ENCODE measurements at regions not wholly inside any gene's neighbourhood (a gene's known extent, or its start where the extent isn't known, plus 50 kb on each side); places are given as distances from the start of the nearest gene placed in this dataset.
"Not testable (repeated sequence)": the region's sequence is repeated elsewhere in the genome, so short reads cannot be mapped to it uniquely, and the experiment has no call there.

GRCh38 chr15:93362203-93362602 is 273.2 kb upstream of the RGMA start:
- peak; percentile 78 for DNase-seq (ENCODE audit: low read depth, low spot score)

- no peak for DNase-seq (ENCODE audit: low read depth, low spot score)
Measured at GRCh38 chr15:93361703-93362102, 272.7 kb upstream of the RGMA start.

GRCh38 chr15:93360976-93361375 is 272.0 kb upstream of the RGMA start:
- DNase-seq (ENCODE audit: low read depth, low spot score) = no peak

GRCh38 chr15:93360318-93360717 is 271.3 kb upstream of the RGMA start:
- no peak for DNase-seq (ENCODE audit: low read depth, low spot score)

GRCh38 chr15:93359425-93360131 is 270.6 kb upstream of the RGMA start:
- DNase-seq (ENCODE audit: low read depth, low spot score) = peak; percentile 53

- DNase-seq (ENCODE audit: low read depth, low spot score) = no peak
Measured at GRCh38 chr15:93359060-93359408, 270.0 kb upstream of the RGMA start.

GRCh38 chr15:93358166-93359059 is 269.4 kb upstream of the RGMA start:
- DNase-seq (ENCODE audit: low read depth, low spot score) = peak; percentile 43

- DNase-seq (ENCODE audit: low read depth, low spot score) = no peak
Measured at GRCh38 chr15:93348711-93349545, 259.9 kb upstream of the RGMA start.

GRCh38 chr15:93347986-93348385 is 259.0 kb upstream of the RGMA start:
- DNase-seq (ENCODE audit: low read depth, low spot score) = no peak

- DNase-seq (ENCODE audit: low read depth, low spot score) = no peak
Measured at GRCh38 chr15:93345981-93346380, 257.0 kb upstream of the RGMA start.

- not testable (repeated sequence) for DNase-seq (ENCODE audit: low read depth, low spot score)
Measured at GRCh38 chr15:93343402-93343801, 254.4 kb upstream of the RGMA start.

GRCh38 chr15:93341164-93341563 is 252.2 kb upstream of the RGMA start:
- no peak for DNase-seq (ENCODE audit: low read depth, low spot score)

GRCh38 chr15:93340406-93340805 is 251.4 kb upstream of the RGMA start:
- DNase-seq (ENCODE audit: low read depth, low spot score) = no peak

GRCh38 chr15:93333796-93334195 is 244.8 kb upstream of the RGMA start:
- peak; percentile 60 for DNase-seq (ENCODE audit: low read depth, low spot score)

GRCh38 chr15:93333126-93333525 is 244.1 kb upstream of the RGMA start:
- DNase-seq (ENCODE audit: low read depth, low spot score) = not testable (repeated sequence)

GRCh38 chr15:93332168-93332553 is 243.2 kb upstream of the RGMA start:
- no peak for DNase-seq (ENCODE audit: low read depth, low spot score)

- DNase-seq (ENCODE audit: low read depth, low spot score) = peak; percentile 88
Measured at GRCh38 chr15:93331545-93332167, 242.6 kb upstream of the RGMA start.

- no peak for DNase-seq (ENCODE audit: low read depth, low spot score)
Measured at GRCh38 chr15:93330912-93331544, 242.0 kb upstream of the RGMA start.

GRCh38 chr15:93327364-93327763 is 238.4 kb upstream of the RGMA start:
- no peak for DNase-seq (ENCODE audit: low read depth, low spot score)

GRCh38 chr15:93324186-93324975 is 235.4 kb upstream of the RGMA start:
- DNase-seq (ENCODE audit: low read depth, low spot score) = no peak

Measured in ELF-1 (cell line).